ENCODE measurements at regions not wholly inside any gene's neighbourhood (a gene's known extent, or its start where the extent isn't known, plus 50 kb on each side); places are given as distances from the start of the nearest gene placed in this dataset.
A peak's percentile ranks its signal among the peaks of the same experiment; 100 is the strongest.

DNA sequence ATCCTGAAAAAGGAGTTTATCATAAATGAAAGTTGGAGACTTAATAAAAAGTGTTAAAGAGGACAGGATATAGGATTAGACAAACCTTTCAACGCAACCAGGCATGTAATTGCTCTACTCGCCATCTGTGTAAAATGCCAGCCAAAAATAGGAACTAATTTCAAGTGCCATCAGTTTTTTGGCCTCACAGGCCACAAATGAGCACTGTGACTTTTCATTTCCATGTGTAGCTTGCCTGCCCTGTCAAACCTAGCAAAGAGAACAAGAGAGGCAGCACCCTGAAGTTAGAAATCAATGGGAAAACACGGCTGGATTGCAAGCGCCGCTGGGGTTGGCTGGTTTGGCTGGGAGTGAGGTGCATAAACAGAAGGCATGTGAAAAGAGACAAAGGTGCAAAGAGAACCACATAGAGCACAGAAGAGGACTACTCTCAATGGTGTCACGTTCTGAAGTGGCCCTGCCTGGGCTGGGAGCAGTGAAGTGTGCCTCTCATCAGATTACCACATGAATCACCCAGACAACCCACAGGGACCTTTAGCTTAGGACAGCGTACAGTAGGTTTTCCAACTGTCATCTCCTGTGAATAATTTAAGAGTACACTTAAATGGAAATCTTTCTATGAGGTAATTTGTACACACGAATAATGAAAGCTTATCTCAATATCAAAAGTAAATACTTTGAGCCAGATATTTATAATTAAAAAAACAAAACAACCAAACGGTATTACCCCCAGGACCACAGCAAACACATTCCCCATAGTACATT, 78.0 kb upstream of the NHSL1 start:
- no peaks in the 10 kb centered on the region for H3K27me3 ChIP-seq (ENCODE audit: insufficient read depth, low read depth, severe bottlenecking)
- H3K9me3 ChIP-seq (ENCODE audit: severe bottlenecking), result no peaks in the 10 kb centered on the region
- DNase-seq, result peak; percentile 74
- TF ChIP-seq, protein P1, sequence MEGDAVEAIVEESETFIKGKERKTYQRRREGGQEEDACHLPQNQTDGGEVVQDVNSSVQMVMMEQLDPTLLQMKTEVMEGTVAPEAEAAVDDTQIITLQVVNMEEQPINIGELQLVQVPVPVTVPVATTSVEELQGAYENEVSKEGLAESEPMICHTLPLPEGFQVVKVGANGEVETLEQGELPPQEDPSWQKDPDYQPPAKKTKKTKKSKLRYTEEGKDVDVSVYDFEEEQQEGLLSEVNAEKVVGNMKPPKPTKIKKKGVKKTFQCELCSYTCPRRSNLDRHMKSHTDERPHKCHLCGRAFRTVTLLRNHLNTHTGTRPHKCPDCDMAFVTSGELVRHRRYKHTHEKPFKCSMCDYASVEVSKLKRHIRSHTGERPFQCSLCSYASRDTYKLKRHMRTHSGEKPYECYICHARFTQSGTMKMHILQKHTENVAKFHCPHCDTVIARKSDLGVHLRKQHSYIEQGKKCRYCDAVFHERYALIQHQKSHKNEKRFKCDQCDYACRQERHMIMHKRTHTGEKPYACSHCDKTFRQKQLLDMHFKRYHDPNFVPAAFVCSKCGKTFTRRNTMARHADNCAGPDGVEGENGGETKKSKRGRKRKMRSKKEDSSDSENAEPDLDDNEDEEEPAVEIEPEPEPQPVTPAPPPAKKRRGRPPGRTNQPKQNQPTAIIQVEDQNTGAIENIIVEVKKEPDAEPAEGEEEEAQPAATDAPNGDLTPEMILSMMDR (IDR thresholded peaks at IDR 0.05; ENCODE audit: low read depth, low read length), result no peak
- no peaks in the 10 kb centered on the region for H3K36me3 ChIP-seq
- peak overlapping the region; percentile 34 for H3K4me3 ChIP-seq (ENCODE audit: low read depth, low read length)
- H3K27ac ChIP-seq, result peak overlapping the region; percentile 89

DNA sequence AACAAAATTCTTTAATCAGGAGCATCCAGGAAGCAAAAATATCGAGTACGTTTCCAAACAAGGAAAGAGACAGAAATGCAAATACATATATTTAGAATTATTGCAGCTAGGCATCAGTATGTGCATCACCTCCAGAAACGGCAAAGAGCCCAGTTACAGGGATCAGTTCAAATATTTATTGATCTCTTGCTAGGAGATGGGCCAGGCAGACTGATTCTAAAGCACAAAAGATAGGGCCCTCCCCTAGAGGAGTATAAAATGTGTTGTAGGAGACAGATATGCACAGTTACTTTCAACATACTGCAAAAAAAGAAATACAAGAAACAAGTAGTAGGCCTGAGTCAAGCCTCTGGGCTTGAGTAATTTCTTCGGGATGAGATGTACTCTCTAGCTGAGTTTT, 80.7 kb upstream of the NHSL1 start:
- Histone ChIP-seq H3K27ac (no peak overlapping the region), H3K36me3 (no peaks in the 10 kb centered on the region)

DNA sequence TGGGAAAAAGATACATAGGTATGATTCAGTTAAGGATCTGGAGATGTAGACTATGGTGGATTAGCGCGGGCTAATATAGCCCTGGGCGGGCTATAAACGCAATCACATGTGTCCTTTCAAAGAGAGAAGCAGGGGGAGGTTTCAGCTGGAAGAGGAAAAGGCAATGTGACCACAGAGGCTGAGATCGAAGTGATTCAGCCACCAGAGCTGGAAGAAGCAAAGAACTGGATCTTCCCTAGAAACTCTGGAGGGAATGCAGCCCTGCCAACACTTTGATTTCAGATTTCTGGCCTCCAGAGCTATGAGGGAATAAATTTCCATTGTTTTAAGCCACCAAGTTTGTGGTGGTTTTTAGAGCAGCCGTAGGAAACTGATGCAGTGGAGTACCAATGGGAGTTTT, 81.5 kb upstream of the NHSL1 start:
- Histone ChIP-seq H3K4me3 (ENCODE audit: low read depth, low read length) (no peak overlapping the region), H3K9me3 (ENCODE audit: severe bottlenecking) (no peaks in the 10 kb centered on the region), H3K27me3 (ENCODE audit: insufficient read depth, low read depth, severe bottlenecking) (no peaks in the 10 kb centered on the region), H3K36me3 (no peaks in the 10 kb centered on the region), H3K27ac (no peak overlapping the region)
- TF ChIP-seq, protein P1 (IDR thresholded peaks at IDR 0.05; ENCODE audit: low read depth, low read length), result no peak
- no peak for DNase-seq

More for the DNA sequence above, 80.7 kb upstream of the NHSL1 start:
- Histone ChIP-seq H3K27me3 (ENCODE audit: insufficient read depth, low read depth, severe bottlenecking) (no peaks in the 10 kb centered on the region), H3K4me3 (ENCODE audit: low read depth, low read length) (no peak overlapping the region), H3K9me3 (ENCODE audit: severe bottlenecking) (no peaks in the 10 kb centered on the region)
- no peak for DNase-seq
- TF ChIP-seq, protein P1 (IDR thresholded peaks at IDR 0.05; ENCODE audit: low read depth, low read length), result no peak

DNA sequence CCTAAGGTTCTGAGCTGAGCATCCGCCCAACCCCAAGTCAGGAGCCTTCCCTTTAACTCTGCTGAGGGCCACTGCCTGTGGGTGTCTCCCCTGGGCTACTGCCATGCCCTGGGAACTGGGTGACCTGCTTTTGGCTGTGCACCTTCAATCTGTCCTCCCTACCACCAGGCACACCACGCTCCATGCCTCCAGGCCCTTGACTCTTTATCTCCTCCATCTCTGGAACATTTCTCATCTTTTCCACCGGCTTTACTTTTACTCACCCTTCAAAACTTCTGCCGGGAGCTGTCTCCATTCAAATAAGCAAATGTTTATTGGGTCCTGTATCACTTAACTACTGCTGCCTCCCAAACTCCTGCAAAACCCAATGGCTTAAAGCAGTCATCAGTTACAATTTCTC, 83.3 kb upstream of the NHSL1 start:
- Histone ChIP-seq H3K27ac (no peak overlapping the region), H3K9me3 (ENCODE audit: severe bottlenecking) (no peaks in the 10 kb centered on the region), H3K4me3 (ENCODE audit: low read depth, low read length) (no peak overlapping the region), H3K36me3 (no peaks in the 10 kb centered on the region), H3K27me3 (ENCODE audit: insufficient read depth, low read depth, severe bottlenecking) (no peaks in the 10 kb centered on the region)
- TF ChIP-seq, protein P1 (IDR thresholded peaks at IDR 0.05; ENCODE audit: low read depth, low read length), result no peak
- DNase-seq, result no peak

DNA sequence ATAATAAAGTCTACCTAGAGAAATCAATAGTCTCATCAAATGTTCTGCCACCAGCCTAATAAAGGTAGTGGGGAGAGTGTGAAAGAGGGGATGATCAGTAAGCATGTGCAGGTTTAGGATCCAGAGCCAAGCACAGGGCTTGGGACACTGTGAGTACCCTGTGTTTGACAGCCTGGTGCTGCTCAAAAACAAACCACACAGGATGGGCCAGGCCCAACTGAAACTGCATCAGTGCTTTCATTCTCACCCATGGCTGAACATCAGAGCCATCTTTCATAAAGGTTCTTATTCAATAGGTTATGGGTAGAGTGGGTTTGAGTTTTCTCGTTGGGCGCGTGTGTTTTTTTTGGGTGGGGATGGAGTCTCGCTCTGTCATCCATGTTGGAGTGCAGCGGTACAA, 87.3 kb upstream of the NHSL1 start:
- Histone ChIP-seq H3K27ac (no peak overlapping the region), H3K27me3 (ENCODE audit: insufficient read depth, low read depth, severe bottlenecking) (no peaks in the 10 kb centered on the region), H3K36me3 (no peaks in the 10 kb centered on the region), H3K9me3 (ENCODE audit: severe bottlenecking) (no peaks in the 10 kb centered on the region), H3K4me3 (ENCODE audit: low read depth, low read length) (no peak overlapping the region)
- TF ChIP-seq, protein P1 (IDR thresholded peaks at IDR 0.05; ENCODE audit: low read depth, low read length), result no peak
- DNase-seq, result no peak

All from WERI-Rb-1 (cell line).